SK-N-SH treated with all-trans-retinoic acid at 6 μM for 48 hours (cell line): ENCODE measurements at regions not wholly inside any gene's neighbourhood (a gene's known extent, or its start where the extent isn't known, plus 50 kb on each side); places are given as distances from the start of the nearest gene placed in this dataset.

Source experiments
- ATAC-seq: fragments of 200-7000 bp; cut with Tn5 transposase; 3 replicates; pipeline ENCODE4 v1.9.1; 2020; ENCODE audit warnings: mild to moderate bottlenecking, moderate library complexity
- BACH2 ChIP-seq: fragments of 250-450 bp; sonication (Bioruptor Pico); IDR thresholded peaks from 2 replicates; pipeline ENCODE4 v1.9.0; 2021; ENCODE audit warnings: mild to moderate bottlenecking, borderline replicate concordance
- CREB5 ChIP-seq: fragments of 250-450 bp; sonication (Bioruptor Pico); IDR thresholded peaks from 2 replicates; pipeline ENCODE4 v1.5.1; 2020; ENCODE audit warnings: low read depth, mild to moderate bottlenecking, moderate library complexity
- CSDC2 ChIP-seq: fragments of 250-450 bp; sonication (Bioruptor Pico); IDR thresholded peaks from 2 replicates; pipeline ENCODE4 v1.5.0; 2020; ENCODE audit warnings: mild to moderate bottlenecking, moderate library complexity
- ESRRG ChIP-seq: fragments of 250-450 bp; sonication (Bioruptor Pico); IDR thresholded peaks from 2 replicates; pipeline ENCODE4 v1.6.1; 2021; ENCODE audit warnings: mild to moderate bottlenecking
- GLIS3 ChIP-seq: fragments of 250-450 bp; sonication (Bioruptor Pico); IDR thresholded peaks from 2 replicates; pipeline ENCODE4 v1.5.0; 2020; ENCODE audit warnings: mild to moderate bottlenecking, moderate library complexity
- ISL1 ChIP-seq: fragments of 250-450 bp; sonication (Bioruptor Pico); IDR thresholded peaks from 2 replicates; pipeline ENCODE4 v2.1.2; 2022; ENCODE audit warnings: mild to moderate bottlenecking, moderate library complexity
- OSR1 ChIP-seq: fragments of 250-450 bp; sonication (Bioruptor Pico); IDR thresholded peaks from 2 replicates; pipeline ENCODE4 v1.8.0; 2022; ENCODE audit warnings: moderate library complexity, mild to moderate bottlenecking, inconsistent platforms
- PPARA ChIP-seq: fragments of 250-450 bp; sonication (Bioruptor Pico); IDR thresholded peaks from 2 replicates; pipeline ENCODE4 v1.5.0; 2020; ENCODE audit warnings: mild to moderate bottlenecking, borderline replicate concordance
- RARB ChIP-seq: fragments of 250-450 bp; sonication (Bioruptor Pico); IDR thresholded peaks from 2 replicates; pipeline ENCODE4 v1.8.0; 2021; ENCODE audit warnings: mild to moderate bottlenecking, moderate library complexity
- SNAI2 ChIP-seq: fragments of 250-450 bp; sonication (Bioruptor Pico); IDR thresholded peaks from 2 replicates; pipeline ENCODE4 v1.5.0; 2020; ENCODE audit warnings: mild to moderate bottlenecking, moderate library complexity
- TCF4 ChIP-seq: fragments of 250-450 bp; sonication (Bioruptor Pico); IDR thresholded peaks from 2 replicates; pipeline ENCODE4 v1.8.0; 2021; ENCODE audit warnings: mild to moderate bottlenecking, moderate library complexity, borderline replicate concordance
- ZC3H10 ChIP-seq: fragments of 250-450 bp; sonication (Bioruptor Pico); IDR thresholded peaks from 2 replicates; pipeline ENCODE4 v1.5.1; 2021; ENCODE audit warnings: mild to moderate bottlenecking, moderate library complexity
- ZFP3 ChIP-seq: fragments of 250-450 bp; sonication (Bioruptor Pico); IDR thresholded peaks from 2 replicates; pipeline ENCODE4 v1.5.0; 2020; ENCODE audit warnings: mild to moderate bottlenecking, moderate library complexity
- ZFP30 ChIP-seq: fragments of 450-650 bp; formaldehyde crosslinking; IDR thresholded peaks from 2 replicates; pipeline ENCODE4 v1.5.0; 2022; ENCODE audit warnings: mild to moderate bottlenecking, moderate library complexity
- ZNF565 ChIP-seq: fragments of 450-650 bp; formaldehyde crosslinking; conservative IDR thresholded peaks from 2 replicates; pipeline ENCODE4 v1.5.0; 2020; ENCODE audit warnings: low read depth, mild to moderate bottlenecking, moderate library complexity
- ZNF70 ChIP-seq: fragments of 450-650 bp; formaldehyde crosslinking; IDR thresholded peaks from 2 replicates; pipeline ENCODE4 v1.5.0; 2020; ENCODE audit warnings: mild to moderate bottlenecking, moderate library complexity
- ZNF8 ChIP-seq: fragments of 450-650 bp; formaldehyde crosslinking; IDR thresholded peaks from 2 replicates; pipeline ENCODE4 v1.5.0; 2020; ENCODE audit warnings: mild to moderate bottlenecking, moderate library complexity
- TF ChIP-seq, protein P1 (sequence below): fragments of 250-450 bp; sonication (Bioruptor Pico); IDR thresholded peaks from 2 replicates; pipeline ENCODE4 v1.8.0; 2021; ENCODE audit warnings: low read depth, mild to moderate bottlenecking, moderate library complexity, borderline replicate concordance
- TF ChIP-seq, protein P2 (sequence below): fragments of 250-450 bp; sonication (Bioruptor Pico); IDR thresholded peaks from 2 replicates; pipeline ENCODE4 v1.5.1; 2021; ENCODE audit warnings: mild to moderate bottlenecking, moderate library complexity

GRCh38 chr14:54226103-54226502 lies 170.7 kb upstream of the CDKN3 start:
- TF ChIP-seq, protein P1, sequence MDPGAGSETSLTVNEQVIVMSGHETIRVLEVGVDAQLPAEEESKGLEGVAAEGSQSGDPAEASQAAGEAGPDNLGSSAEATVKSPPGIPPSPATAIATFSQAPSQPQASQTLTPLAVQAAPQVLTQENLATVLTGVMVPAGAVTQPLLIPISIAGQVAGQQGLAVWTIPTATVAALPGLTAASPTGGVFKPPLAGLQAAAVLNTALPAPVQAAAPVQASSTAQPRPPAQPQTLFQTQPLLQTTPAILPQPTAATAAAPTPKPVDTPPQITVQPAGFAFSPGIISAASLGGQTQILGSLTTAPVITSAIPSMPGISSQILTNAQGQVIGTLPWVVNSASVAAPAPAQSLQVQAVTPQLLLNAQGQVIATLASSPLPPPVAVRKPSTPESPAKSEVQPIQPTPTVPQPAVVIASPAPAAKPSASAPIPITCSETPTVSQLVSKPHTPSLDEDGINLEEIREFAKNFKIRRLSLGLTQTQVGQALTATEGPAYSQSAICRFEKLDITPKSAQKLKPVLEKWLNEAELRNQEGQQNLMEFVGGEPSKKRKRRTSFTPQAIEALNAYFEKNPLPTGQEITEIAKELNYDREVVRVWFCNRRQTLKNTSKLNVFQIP = no peak
- TF ChIP-seq, protein P2, sequence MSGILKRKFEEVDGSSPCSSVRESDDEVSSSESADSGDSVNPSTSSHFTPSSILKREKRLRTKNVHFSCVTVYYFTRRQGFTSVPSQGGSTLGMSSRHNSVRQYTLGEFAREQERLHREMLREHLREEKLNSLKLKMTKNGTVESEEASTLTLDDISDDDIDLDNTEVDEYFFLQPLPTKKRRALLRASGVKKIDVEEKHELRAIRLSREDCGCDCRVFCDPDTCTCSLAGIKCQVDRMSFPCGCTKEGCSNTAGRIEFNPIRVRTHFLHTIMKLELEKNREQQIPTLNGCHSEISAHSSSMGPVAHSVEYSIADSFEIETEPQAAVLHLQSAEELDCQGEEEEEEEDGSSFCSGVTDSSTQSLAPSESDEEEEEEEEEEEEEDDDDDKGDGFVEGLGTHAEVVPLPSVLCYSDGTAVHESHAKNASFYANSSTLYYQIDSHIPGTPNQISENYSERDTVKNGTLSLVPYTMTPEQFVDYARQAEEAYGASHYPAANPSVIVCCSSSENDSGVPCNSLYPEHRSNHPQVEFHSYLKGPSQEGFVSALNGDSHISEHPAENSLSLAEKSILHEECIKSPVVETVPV (CRISPR knock-in tag) = no peak
- TF ChIP-seq ZFP30 (CRISPR knock-in tag) (no peak), GLIS3 (CRISPR knock-in tag) (no peak), ZNF8 (CRISPR knock-in tag) (no peak), BACH2 (CRISPR knock-in tag) (no peak), SNAI2 (no peak)

DNA sequence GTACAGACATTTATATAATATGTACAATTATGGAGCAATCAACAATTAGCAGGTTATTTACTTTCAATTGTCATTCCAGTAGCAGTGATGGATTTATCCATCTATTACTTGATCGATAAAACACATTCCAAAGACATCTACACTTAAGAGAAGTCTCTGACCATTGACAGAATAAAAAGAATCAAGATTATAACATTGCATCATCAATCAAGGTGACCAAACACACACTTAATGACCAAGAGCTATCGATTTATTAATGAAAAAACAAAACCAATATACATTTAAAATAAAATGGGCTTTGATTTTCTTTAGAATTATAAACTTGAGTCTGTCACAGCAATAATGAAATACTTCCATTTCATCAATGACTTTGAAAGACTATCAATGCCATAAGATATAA lies 170.2 kb upstream of the CDKN3 start:
- TF ChIP-seq ISL1 (CRISPR knock-in tag) = no peak
- TF ChIP-seq CREB5 = no peak
- ATAC-seq = no peak

More at GRCh38 chr14:54226103-54226502, 170.7 kb upstream of the CDKN3 start:
- no peak for ATAC-seq

DNA sequence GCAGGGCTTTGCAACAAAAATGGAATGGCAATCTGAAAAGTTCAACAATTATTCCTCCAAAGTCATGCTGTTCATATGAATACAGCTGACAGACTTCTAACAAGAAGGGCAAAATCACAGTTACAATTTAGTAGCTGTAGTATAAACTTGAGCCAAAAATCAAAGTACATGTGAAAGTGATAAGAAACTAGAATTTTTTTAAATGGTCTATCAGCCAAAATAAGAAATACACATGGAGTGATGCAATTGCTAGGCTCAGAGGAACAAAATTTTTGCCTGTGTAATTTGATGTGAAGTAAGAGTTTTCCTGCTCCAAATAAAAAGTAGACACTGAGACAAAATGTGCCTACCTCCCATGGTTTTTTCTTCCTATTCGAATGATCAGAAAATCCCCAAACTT lies 167.7 kb upstream of the CDKN3 start:
- ATAC-seq = no peak
- TF ChIP-seq CSDC2 (CRISPR knock-in tag) = no peak
- no peak for TF ChIP-seq GLIS3 (CRISPR knock-in tag)
- no peak for TF ChIP-seq ZNF565 (CRISPR knock-in tag)
- no peak for TF ChIP-seq TCF4 (CRISPR knock-in tag)
- TF ChIP-seq, protein P2 (CRISPR knock-in tag) = no peak

DNA sequence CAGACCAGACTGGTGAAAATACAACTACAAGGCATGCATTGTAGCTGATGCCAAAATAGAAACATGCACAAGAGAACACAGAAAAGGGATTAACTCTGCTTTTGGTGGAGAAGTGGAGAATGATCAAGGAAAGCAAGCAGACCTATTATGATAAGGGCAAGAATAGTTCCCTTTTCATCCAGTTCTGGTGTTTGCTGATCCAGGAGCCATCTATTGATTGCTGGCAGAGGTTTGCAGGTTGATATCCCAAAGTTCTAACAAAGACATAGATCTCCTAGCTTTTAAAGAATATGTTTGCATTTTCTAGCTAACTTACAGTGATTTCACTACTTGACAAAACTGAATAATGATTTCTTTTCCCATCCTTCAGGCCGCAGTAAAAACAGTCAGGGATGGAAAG lies 166.2 kb upstream of the CDKN3 start:
- TF ChIP-seq GLIS3 (CRISPR knock-in tag) = no peak
- TF ChIP-seq ZNF70 (CRISPR knock-in tag) = no peak
- TF ChIP-seq RARB (CRISPR knock-in tag) = no peak
- TF ChIP-seq ZFP3 (CRISPR knock-in tag) = no peak
- no peak for TF ChIP-seq PPARA (CRISPR knock-in tag)
- TF ChIP-seq, protein P1 = no peak
- no peak for TF ChIP-seq SNAI2
- no peak for TF ChIP-seq ZNF565 (CRISPR knock-in tag)
- TF ChIP-seq BACH2 (CRISPR knock-in tag) = no peak
- no peak for TF ChIP-seq ZC3H10 (CRISPR knock-in tag)
- TF ChIP-seq ISL1 (CRISPR knock-in tag) = no peak
- ATAC-seq = no peak

DNA sequence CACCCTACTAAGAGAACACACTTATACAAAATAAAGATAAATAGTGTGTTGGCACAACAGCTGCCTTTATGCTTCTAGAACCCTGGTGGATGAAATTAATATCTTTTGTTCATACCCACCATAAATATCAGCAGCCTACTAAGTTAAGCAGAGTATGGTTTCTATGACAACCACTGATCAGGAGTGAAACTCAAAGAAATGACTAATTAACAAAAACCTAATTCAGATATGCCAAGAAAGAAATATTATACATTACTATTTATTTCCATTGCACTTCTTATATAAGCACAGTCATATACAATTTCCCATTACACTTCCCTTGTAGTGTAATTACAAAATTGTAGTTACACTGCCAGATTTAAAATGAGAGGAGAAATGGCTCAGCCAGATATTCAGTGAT lies 164.1 kb upstream of the CDKN3 start:
- no peak for ATAC-seq
- TF ChIP-seq TCF4 (CRISPR knock-in tag) = no peak
- no peak for TF ChIP-seq ISL1 (CRISPR knock-in tag)
- no peak for TF ChIP-seq ESRRG (CRISPR knock-in tag)

GRCh38 chr14:54241517-54241916 lies 155.3 kb upstream of the CDKN3 start:
- TF ChIP-seq OSR1 (CRISPR knock-in tag) (no peak), ESRRG (CRISPR knock-in tag) (no peak)
- TF ChIP-seq, all 23 proteins: peak for 0
- ATAC-seq = no peak
